Neural crest cell (in vitro differentiated cells): ENCODE measurements at regions not wholly inside any gene's neighbourhood (a gene's known extent, or its start where the extent isn't known, plus 50 kb on each side); places are given as distances from the start of the nearest gene placed in this dataset.
A peak's percentile ranks its signal among the peaks of the same experiment; 100 is the strongest.
"Not testable (repeated sequence)": the region's sequence is repeated elsewhere in the genome, so short reads cannot be mapped to it uniquely, and the experiment has no call there.

Experiments used
- DNase-seq: peaks from one replicate; pipeline ENCODE4 v3.0.0; 2021; ENCODE audit warnings: low read depth, mixed read lengths, low spot score
- H3K27ac Mint-ChIP-seq: one replicate; pipeline ENCODE4 v1.8.0; 2021; ENCODE audit warnings: mild to moderate bottlenecking, mixed read lengths; ENCODE audit not compliant: unreplicated experiment
- H3K27me3 Mint-ChIP-seq: 2 replicates; pipeline ENCODE4 v1.8.0; 2021; ENCODE audit warnings: low read depth, mild to moderate bottlenecking, mixed read lengths
- H3K36me3 Mint-ChIP-seq: 2 replicates; pipeline ENCODE4 v1.8.0; 2021; ENCODE audit warnings: low read depth, mild to moderate bottlenecking, mixed read lengths
- H3K4me1 Mint-ChIP-seq: 2 replicates; pipeline ENCODE4 v1.8.0; 2021; ENCODE audit warnings: mixed read lengths
- H3K4me3 Mint-ChIP-seq: one replicate; pipeline ENCODE4 v1.8.0; 2021; ENCODE audit warnings: mild to moderate bottlenecking, mixed read lengths
- H3K9me3 Mint-ChIP-seq: 2 replicates; pipeline ENCODE4 v1.8.0; 2021; ENCODE audit warnings: mixed read lengths
- TF ChIP-seq, protein P1 (sequence below): fragments of 200-600 bp; sonication (generic); conservative IDR thresholded peaks from 2 replicates; pipeline ENCODE4 v1.5.0; 2021; ENCODE audit warnings: antibody characterized with exemption, mild to moderate bottlenecking

DNA sequence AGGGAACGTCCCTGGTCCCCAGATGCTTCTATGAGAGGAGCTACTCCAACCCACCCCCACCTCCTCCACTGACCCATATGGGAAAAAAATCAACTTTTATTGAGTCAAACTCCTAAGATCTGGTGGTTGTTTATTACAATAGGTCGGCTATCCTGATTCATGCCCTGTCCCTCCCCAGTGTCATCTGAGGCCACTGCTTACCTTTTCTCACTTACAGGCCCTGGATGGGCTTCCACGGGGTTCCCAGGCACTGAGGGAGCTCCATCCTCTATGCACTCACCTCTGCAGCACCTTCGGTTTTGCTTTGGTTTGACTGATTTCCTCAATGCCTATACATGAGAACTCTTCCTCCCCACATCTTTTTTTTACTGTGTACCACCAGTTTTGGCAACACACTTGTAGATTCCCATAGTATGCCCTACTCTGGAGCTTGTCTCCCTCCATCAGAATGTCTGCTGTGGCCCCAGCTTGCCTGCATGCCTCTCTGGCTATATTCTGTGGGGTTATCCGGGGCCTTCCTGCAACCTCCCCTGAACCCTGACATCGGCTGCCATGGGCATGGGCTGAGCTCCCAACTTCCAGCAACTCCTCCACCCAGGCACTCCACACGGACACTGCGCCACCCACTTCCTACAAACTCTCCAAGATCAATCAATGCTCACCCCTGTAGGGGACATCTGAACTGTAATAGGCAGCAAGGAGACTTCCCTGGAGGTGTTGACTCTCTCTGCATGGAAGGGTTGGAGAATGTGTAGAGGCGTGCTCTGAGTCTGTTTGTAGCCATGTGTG is 236.1 kb downstream of the VAPA start:
- TF ChIP-seq, protein P1, sequence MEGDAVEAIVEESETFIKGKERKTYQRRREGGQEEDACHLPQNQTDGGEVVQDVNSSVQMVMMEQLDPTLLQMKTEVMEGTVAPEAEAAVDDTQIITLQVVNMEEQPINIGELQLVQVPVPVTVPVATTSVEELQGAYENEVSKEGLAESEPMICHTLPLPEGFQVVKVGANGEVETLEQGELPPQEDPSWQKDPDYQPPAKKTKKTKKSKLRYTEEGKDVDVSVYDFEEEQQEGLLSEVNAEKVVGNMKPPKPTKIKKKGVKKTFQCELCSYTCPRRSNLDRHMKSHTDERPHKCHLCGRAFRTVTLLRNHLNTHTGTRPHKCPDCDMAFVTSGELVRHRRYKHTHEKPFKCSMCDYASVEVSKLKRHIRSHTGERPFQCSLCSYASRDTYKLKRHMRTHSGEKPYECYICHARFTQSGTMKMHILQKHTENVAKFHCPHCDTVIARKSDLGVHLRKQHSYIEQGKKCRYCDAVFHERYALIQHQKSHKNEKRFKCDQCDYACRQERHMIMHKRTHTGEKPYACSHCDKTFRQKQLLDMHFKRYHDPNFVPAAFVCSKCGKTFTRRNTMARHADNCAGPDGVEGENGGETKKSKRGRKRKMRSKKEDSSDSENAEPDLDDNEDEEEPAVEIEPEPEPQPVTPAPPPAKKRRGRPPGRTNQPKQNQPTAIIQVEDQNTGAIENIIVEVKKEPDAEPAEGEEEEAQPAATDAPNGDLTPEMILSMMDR = no peak

DNA sequence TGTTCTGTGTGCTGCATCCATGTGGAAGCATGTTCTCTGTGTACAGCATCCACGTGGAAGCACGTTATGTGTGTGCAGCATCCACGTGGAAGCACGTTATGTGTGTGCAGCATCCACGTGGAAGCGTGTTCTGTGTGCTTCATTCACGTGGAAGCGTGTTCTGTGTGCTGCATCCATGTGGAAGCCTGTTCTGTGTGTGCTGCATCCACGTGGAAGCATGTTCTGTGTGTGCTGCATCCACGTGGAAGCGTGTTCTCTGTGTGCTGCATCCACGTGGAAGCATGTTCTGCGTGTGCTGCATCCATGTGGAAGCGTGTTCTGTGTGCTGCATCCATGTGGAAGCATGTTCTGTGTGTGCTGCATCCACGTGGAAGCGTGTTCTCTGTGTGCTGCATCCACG is 236.8 kb downstream of the VAPA start:
- H3K9me3 Mint-ChIP-seq, H3K27me3 Mint-ChIP-seq, H3K27ac Mint-ChIP-seq, DNase-seq, H3K4me3 Mint-ChIP-seq, H3K36me3 Mint-ChIP-seq, H3K4me1 Mint-ChIP-seq: not testable (repeated sequence)

More for the DNA sequence above, 236.1 kb downstream of the VAPA start:
- Mint-ChIP-seq H3K36me3 (no peaks in the 10 kb centered on the region), H3K4me3 (no peak overlapping the region), H3K27ac (no peak overlapping the region), H3K9me3 (peaks cover 3% of the 10 kb centered on the region), H3K27me3 (no peaks in the 10 kb centered on the region), H3K4me1 (peaks cover 11% of the 10 kb centered on the region)
- no peak for DNase-seq

DNA sequence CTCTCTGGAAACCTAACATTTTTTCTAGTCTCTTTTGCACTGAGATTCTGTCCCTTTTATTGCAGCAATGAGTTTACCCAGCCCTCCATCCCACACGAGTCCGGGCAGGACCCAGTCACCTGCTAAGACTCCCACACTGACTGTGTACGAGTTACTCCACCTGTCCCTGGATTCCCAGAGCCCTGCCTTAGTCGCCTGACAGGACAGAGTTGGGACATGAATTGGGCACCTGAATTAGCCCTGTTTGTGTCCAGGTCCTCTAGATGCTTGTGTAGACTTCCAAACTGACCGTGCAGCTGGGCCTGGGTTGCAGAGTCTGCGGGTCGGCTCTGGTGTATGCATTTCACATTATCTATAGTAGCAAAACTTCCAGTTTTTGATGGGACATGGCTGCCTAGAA is 238.7 kb downstream of the VAPA start:
- DNase-seq = no peak
- Mint-ChIP-seq H3K4me1 (peaks cover 5% of the 10 kb centered on the region), H3K27ac (peak overlapping the region; percentile 5), H3K4me3 (no peak overlapping the region), H3K9me3 (peaks cover 6% of the 10 kb centered on the region), H3K36me3 (no peaks in the 10 kb centered on the region), H3K27me3 (no peaks in the 10 kb centered on the region)
- TF ChIP-seq, protein P1 = no peak

DNA sequence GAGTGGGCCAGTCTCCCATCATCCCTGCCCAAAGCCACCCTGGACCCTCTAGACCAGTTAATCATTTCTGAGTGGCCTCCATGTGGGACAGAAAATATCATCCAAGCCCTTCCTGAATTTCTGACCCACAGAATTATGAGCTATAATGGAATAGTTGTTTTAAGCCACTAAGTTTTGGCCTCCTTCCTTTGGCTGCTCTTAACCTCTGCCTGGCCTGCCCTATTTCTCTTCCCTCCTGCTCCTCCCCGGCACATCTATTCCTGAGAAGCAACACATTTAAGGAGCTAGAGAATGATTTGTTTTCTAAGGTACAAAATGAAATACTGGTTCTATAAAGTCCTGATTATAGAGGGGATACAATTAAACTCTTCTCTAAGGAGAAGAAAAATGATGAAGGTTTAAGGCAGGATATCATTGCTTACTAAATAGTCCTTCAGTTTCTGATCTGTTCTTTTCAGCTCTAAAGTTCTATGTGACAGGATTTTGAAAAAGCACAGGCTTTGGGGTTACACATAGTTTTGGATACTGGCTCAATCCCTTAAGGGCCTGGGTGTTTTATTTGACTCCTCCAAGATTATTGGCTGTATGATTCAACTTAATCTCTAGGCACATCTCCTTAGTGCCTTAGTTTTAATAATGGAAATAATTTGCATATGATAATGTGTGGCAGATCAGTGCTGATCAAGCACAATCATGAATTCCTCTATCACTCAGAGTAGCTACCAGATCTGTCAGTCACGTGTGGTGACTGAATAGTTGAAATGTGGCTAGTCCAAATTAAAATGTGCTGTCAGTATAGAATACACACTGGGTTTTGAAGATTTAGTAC is 240.3 kb downstream of the VAPA start:
- no peak for DNase-seq
- no peaks in the 10 kb centered on the region for H3K27me3 Mint-ChIP-seq
- H3K4me1 Mint-ChIP-seq = peaks cover 5% of the 10 kb centered on the region
- H3K9me3 Mint-ChIP-seq = peaks cover 8% of the 10 kb centered on the region
- H3K27ac Mint-ChIP-seq = no peak overlapping the region
- TF ChIP-seq, protein P1 = no peak
- no peaks in the 10 kb centered on the region for H3K36me3 Mint-ChIP-seq
- no peak overlapping the region for H3K4me3 Mint-ChIP-seq

DNA sequence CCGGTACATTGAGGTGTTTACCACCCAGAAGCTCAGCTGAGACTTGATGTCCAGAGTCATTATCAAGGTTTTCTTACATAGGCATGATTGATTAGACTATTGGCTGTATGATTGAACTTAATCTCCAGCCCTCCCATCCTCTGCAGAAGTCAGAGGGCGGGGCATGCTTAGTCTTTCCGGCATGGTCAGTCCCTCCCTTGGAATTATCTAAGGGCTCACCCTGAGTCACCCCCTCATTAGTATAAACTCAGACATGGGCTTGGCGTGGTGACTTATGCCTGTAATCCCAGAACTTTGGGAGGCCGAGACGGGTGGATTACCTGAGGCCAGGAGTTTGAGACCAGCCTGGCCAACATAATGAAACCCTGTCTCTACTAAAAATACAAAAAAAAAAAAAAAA is 243.9 kb downstream of the VAPA start:
- H3K9me3 Mint-ChIP-seq = peaks cover 5% of the 10 kb centered on the region

More for the DNA sequence above, 243.9 kb downstream of the VAPA start:
- Mint-ChIP-seq H3K27me3 (no peaks in the 10 kb centered on the region), H3K4me1 (peaks cover 6% of the 10 kb centered on the region), H3K27ac (no peak overlapping the region), H3K4me3 (no peak overlapping the region), H3K36me3 (no peaks in the 10 kb centered on the region)
- TF ChIP-seq, protein P1 = no peak
- DNase-seq = no peak
